Suprapubic skin (tissue), 4 donors: ENCODE measurements at regions not wholly inside any gene's neighbourhood (a gene's known extent, or its start where the extent isn't known, plus 50 kb on each side); places are given as distances from the start of the nearest gene placed in this dataset.
"Not testable (repeated sequence)": the region's sequence is repeated elsewhere in the genome, so short reads cannot be mapped to it uniquely, and the experiment has no call there.

Experiments
- CTCF ChIP-seq, 2 donors: fragments of 200-600 bp in 1 of 2; fragments of 450-650 bp in 1 of 2; sonication (generic) in 1 of 2; IDR thresholded peaks; one replicate each; pipeline ENCODE4 v1.5.1; 2016 to 2019; ENCODE audit warnings: antibody characterized with exemption in 2 of 2, mild to moderate bottlenecking in 1 of 2, moderate library complexity in 1 of 2
- EP300 ChIP-seq: sonication (generic); formaldehyde crosslinking; IDR thresholded peaks from one replicate; pipeline ENCODE4 v1.6.1; 2017; ENCODE audit warnings: antibody characterized with exemption
- POLR2A ChIP-seq, 2 donors: fragments of 450-650 bp; IDR thresholded peaks; one replicate each; pipeline ENCODE4 v1.6.1; 2017; ENCODE audit warnings: antibody characterized with exemption in 2 of 2, mild to moderate bottlenecking in 2 of 2, moderate library complexity in 2 of 2
- POLR2AphosphoS5 ChIP-seq, 3 donors: sonication (generic); formaldehyde crosslinking; IDR thresholded peaks; one replicate each; pipeline ENCODE4 v1.6.1; 2017; ENCODE audit warnings: antibody characterized with exemption in 3 of 3

GRCh38 chr2:33906129-33906528 is 307.0 kb upstream of the FAM98A start:
- TF ChIP-seq CTCF (IDR thresholded peaks at IDR 0.05); POLR2A (IDR thresholded peaks at IDR 0.05); POLR2AphosphoS5 (IDR thresholded peaks at IDR 0.05); EP300: not testable (repeated sequence)
